Effector CD4-positive, alpha-beta T cell (primary cell): ENCODE measurements at regions not wholly inside any gene's neighbourhood (a gene's known extent, or its start where the extent isn't known, plus 50 kb on each side); places are given as distances from the start of the nearest gene placed in this dataset.
"Not testable (repeated sequence)": the region's sequence is repeated elsewhere in the genome, so short reads cannot be mapped to it uniquely, and the experiment has no call there.

Experiments
- DNase-seq: peaks from one replicate; pipeline ENCODE4 v3.0.0-alpha.2; 2020

- no peak for DNase-seq
Measured at GRCh38 chr2:8249769-8250168, 432.1 kb upstream of the ID2 start.

- not testable (repeated sequence) for DNase-seq
Measured at GRCh38 chr2:8250290-8250689, 431.6 kb upstream of the ID2 start.

DNA sequence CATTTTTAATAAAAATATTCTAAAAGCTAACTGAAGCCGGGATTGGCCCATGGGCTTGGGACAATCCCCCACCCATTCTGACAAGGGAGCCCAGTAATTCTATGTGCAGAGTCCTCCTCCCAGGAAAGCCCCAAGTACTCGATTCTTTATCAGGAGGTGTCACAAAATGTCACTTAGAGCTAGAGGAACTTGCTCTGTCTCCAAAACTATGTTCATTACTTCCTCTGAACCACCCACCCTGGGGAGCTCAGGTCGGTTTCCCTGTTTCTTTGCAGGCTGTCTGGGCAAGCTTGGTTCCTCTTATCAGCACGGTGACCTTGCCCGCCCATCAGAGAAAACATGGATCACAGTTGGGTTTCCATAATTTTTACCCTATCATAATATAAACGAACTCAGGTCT lies 430.6 kb upstream of the ID2 start:
- no peak for DNase-seq

GRCh38 chr2:8251856-8252255 lies 430.0 kb upstream of the ID2 start:
- no peak for DNase-seq

DNA sequence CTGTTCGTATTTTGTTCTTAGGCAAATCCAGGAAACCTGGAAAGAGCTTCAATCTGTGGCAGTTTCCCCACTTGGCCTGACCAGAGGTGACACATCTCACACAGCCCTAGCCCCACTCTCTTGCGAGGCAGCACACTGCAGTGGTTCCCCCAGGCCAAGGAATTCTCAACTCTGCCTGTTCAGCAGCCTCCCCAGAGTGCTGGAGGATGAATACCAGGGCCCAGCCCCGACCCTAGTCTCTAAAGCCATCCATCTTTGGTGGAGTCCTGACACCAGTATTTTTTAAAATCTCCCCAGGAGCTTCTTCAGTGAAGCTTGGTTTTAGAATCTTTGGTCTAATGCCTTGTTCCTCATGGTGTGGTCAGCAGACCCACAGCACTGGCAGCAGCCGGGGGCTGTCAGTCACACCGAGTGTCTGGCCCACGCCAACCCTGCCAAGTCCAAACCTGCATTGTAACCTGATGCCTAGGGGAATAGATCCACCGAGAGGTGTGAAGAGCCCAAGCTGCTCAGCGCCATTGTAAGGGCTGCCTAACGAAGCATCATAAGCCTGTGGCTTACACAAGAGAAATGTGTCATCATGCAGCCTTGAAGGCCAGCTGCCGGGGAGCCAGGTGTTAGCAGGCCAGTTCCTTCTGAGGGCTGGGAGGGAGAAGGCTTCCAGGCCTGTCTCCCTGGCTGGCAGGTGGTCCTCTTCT lies 428.7 kb upstream of the ID2 start:
- no peak for DNase-seq

- DNase-seq: no peak
Measured at GRCh38 chr2:8253781-8254180, 428.1 kb upstream of the ID2 start.

- DNase-seq: not testable (repeated sequence)
Measured at GRCh38 chr2:8254214-8254613, 427.6 kb upstream of the ID2 start.

GRCh38 chr2:8254791-8255447 lies 426.9 kb upstream of the ID2 start:
- no peak for DNase-seq

DNA sequence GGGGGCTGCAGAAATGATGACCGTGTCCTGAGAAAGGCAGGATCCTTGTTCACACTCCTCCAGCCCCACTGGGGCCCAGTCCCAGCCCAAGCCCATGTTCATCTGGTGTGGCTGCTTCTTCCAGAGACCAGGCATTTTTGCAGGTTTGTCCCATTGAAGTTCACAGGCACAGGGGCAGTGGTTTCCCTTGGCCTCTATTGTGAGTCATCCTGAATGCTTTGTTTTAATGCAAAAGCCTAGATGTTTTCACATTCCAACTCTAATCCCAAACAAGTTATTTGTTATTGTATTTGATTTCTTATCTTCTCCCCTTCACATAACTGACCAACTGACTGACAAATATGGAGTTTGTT lies 426.4 kb upstream of the ID2 start:
- DNase-seq: no peak

DNA sequence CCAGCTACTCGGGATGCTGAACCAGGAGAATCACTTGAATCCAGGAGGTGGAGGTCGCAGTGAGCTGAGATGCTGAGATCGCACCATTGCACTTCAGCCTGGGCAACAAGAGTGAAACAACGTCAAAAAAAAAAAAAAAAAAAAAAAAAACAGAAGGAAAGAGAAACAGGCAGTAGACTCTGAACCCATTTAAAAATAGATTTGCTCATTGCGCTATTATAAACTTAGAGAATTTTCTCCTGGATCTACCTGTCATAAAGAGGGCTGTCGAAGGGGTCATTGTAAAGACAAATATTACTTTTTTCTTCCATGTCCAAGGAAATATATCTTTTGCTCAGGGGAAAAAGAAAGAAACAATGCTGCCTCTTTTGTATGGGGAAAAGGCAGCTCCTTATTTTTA lies 425.0 kb upstream of the ID2 start:
- no peak for DNase-seq

- no peak for DNase-seq
Measured at GRCh38 chr2:8257502-8257901, 424.4 kb upstream of the ID2 start.

- no peak for DNase-seq
Measured at GRCh38 chr2:8258406-8258805, 423.4 kb upstream of the ID2 start.

- DNase-seq: no peak
Measured at GRCh38 chr2:8259106-8259840, 422.6 kb upstream of the ID2 start.

GRCh38 chr2:8259841-8260178 lies 422.0 kb upstream of the ID2 start:
- no peak for DNase-seq

DNA sequence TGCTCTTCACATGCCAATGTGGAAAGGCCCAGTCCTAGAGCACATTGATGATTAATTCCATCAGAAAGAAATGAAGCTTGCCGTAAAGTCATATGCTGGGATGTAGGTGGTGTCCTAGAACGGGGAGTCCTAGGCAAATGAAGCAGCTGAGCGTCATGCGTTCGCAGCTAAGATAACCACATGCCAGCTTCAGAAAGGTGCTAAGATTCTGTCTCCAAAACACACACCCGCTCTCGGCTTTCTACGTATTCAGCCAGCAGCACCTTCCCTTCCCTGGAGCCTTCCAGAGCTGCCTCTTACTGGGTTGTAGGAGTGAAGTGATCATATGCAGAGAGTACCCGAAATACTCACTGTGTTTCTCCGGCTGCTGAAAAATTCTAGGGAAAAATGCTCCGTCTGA lies 421.6 kb upstream of the ID2 start:
- DNase-seq: no peak

DNA sequence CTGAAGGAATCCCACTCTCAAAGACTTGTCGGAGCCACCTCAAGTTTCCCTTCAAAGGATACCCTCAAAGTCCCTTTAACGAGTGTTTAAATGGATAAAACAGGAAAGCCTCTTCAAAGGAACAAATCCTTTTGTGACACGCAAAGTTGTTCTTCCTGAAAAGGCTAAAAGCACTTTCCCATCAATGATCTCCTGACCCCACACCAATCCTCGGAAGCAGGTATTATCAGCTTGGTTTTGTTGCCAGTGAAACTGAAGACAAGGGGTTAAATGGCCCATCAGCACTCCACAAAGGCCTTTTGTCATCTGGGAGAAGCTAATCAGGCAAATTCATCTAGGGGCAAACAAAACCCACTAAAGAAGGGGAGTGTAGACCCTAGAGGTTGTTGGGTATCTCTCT lies 418.0 kb upstream of the ID2 start:
- no peak for DNase-seq

GRCh38 chr2:8264981-8265380 lies 416.9 kb upstream of the ID2 start:
- DNase-seq: no peak

DNA sequence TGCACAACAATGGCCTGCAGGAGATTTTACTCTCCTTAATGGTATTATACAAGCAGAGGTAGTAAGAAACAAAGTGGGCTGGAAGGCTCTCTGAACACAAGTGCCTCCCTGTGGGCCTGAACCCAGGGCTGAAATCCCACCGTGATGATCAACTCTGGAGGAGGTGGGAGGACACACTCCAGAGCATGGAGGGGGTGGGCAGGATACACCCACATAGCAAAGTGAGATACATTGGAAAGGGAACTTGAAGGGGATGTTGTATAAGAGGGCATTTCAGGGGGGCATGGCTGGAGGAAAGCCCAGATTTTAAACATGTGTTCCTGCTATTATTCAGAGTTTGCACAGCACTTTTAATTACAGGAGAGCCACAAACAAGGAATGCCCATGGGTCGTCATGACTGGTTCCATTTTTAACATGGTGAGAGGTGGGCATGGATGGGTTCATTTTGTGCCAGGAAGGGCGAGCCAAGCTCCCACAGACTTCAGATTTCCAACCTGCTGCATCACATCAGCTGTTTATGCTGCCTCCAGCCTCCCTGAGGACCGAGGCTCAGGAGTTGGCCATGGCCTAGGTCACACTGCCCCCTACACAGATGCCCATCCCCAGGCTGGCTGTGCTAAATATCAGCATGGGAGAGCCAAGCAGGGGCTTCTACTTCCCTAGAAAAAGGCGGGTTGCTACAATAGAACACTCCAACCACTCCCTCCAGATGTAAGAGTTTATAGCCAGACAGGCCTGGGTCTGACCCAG lies 416.2 kb upstream of the ID2 start:
- no peak for DNase-seq

DNA sequence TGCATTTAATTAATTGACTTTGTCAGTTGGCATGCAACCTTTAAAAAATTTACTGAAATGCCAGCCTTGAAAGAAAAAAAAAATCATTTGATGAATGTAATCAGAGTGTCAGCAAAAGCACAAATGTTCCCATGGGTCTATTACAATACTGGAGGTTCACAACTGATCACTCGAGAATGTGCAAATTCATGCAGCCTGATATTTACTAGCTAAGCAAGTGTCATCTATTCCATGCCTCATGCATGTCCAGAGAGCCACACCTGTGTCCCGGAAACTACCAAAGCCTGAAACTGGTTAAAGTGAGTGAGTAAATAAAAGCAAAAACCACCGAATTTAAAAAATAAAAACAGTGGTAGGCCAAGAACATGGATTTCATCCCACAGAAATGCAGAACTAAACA lies 415.3 kb upstream of the ID2 start:
- DNase-seq: no peak

DNA sequence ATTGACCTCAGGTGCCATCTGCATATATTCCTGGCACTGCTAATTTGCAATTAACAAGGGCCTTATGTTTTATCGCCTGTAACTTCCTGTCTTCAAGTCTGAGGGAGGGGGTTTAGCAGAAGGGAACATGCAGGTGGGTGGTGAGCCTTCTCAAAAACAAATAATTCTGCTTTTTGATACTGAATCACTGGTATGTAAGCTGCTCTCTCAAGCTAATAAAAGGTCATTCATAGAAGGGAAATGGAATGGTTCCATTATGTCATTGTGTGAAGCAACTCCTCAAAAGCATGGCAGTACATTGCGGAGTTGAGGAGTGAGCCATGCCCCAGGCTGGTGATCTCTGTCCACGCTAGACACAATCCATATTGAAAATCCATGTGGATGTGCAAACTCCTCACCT lies 414.8 kb upstream of the ID2 start:
- no peak for DNase-seq

DNA sequence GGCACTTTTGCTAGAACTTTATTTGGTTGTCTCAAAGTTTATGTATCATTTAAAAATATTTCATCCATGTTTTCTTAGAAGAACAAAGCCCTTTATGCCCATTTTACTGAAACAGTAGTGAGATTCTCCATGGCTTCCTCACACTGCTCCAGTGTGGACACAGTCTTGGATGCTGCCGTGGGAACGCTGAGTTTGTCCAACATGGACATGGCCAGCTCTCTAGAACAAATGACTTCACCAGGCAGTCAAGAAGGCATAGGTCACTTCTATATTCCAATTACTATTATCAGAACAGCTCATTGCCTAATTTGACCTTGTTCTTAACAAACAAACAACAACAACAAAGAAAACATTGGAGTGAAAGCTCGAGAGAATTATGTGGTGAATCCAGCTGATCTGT lies 414.1 kb upstream of the ID2 start:
- no peak for DNase-seq

DNA sequence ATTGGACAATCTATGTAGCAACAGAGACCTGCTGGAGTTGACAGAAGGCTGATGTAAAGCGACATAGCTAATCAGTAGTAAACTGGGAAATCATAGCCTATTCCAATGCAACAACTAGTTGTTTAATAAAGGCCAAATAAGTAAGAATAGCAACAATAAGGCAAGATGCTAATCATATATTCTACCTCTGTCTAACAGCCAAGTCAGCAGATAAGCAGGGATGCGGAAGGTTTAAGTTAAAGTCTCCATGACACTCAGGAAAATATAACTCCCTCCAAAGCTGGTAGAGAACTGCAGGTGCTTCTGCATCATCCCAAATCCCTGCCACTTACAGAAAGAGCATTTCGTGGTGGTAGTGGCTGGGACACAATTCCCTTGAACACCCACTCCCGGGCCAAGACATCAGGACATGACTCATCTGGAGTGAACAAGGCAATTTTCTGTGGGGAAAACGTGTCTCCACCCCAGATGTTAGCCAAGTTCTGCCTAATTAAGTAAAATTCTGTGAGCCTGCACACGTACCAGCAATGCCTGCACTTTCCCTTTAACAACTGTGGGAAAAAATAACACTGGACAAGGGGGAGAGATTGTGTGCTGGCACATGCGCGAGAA lies 413.6 kb upstream of the ID2 start:
- no peak for DNase-seq

DNA sequence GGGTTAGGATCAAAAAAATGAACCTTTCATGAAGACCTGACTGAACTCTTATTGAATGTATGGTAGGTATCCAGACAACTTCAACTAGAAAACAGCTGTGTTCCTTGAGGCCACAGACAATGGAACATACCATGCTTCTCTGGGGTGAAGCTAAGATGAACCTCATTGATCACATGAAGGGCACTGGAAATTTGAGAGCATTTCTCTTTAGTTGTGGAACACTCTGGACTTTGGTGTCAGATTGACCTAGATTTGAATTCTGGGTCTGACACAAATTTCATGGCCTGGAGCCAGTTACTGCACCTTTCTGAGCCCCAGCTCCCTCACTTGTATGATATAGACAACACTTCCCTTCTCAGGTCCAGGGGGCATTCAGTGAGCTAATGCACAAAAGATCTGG lies 411.2 kb upstream of the ID2 start:
- no peak for DNase-seq
